Adrenal gland (tissue), 5 donors: ENCODE measurements at regions not wholly inside any gene's neighbourhood (a gene's known extent, or its start where the extent isn't known, plus 50 kb on each side); places are given as distances from the start of the nearest gene placed in this dataset.

Experiments used
- CTCF ChIP-seq, 6 experiments: fragments of 450-650 bp in 4 of 6; fragments of 200-600 bp in 2 of 6; sonication (generic) in 1 of 6; IDR thresholded peaks; 1 replicate in 5 of 6; 2 replicates in 1 of 6; pipeline versions ENCODE4 v1.5.1 to v1.8.0; 2016 to 2021; ENCODE audit warnings: antibody characterized with exemption in 6 of 6, mild to moderate bottlenecking in 2 of 6, moderate library complexity in 1 of 6
- POLR2A ChIP-seq, 2 donors: fragments of 450-650 bp; IDR thresholded peaks; one replicate each; pipeline ENCODE4 v1.6.1; 2017; ENCODE audit warnings: antibody characterized with exemption in 2 of 2, mild to moderate bottlenecking in 2 of 2, moderate library complexity in 1 of 2
- donor health status: DM: no; HTN: no; CAD: no.

DNA sequence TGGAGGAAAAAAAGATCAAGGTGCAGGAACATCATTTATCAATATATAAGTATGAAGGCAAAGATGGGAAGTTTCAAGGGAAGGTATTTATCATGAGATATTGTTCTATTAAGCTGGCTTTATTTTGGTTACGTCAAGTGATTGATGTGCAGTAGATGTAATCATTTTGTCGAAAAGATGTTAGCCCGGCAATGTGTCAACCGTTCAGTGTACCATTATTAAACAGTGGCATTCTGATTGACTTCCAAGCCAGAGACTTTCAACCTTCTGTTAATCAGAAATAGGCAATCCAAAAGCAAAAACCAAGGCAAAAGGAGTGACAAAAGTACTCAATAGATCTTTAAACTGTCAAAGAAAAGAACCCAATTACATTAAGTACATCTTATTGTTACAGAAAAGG is 1340.3 kb upstream of the GOT2 start:
- no peak for TF ChIP-seq POLR2A (IDR thresholded peaks at IDR 0.05)
- TF ChIP-seq CTCF (IDR thresholded peaks at IDR 0.05): no peak
